HepG2 (cell line): ENCODE measurements at regions not wholly inside any gene's neighbourhood (a gene's known extent, or its start where the extent isn't known, plus 50 kb on each side); places are given as distances from the start of the nearest gene placed in this dataset.
A peak's percentile ranks its signal among the peaks of the same experiment; 100 is the strongest.

Experiments
- ATAC-seq: fragments of 200-7000 bp; cut with Tn5 transposase; 3 replicates; pipeline ENCODE4 v1.9.1; 2020; ENCODE audit warnings: mild to moderate bottlenecking, moderate library complexity
- BruUV-seq: library from RNA; stranded (reverse); fragments of 400-500 nt; replicated peaks from 2 replicates; lab custom pipeline; 2021; lab: Mats Ljungman, UMichigan
- CTCF ChIA-PET: fragments of 300-600 bp; formaldehyde crosslinking; extraction: SDS; loops from one replicate; lab custom pipeline; 2021; ENCODE audit warnings: low total read pairs, inconsistent platforms, low intra/inter-chr PET ratio; lab: Yijun Ruan, JAX
- POLR2A ChIA-PET: fragments of 350-600 bp; sonication (Branson Sonifier 250); formaldehyde crosslinking; loops from one replicate; lab custom pipeline; 2020; ENCODE audit warnings: antibody characterized with exemption, inconsistent platforms; lab: Yijun Ruan, JAX
- DNase-seq: peaks from one replicate; pipeline ENCODE4 v3.0.0-alpha.2; 2015; ENCODE audit warnings: low spot score
- FAIRE-seq: peaks from 3 replicates; lab custom pipeline; 2011; peaks lifted over from hg19 to GRCh38; lab: Jason Lieb, UNC
- H2AFZ ChIP-seq: one replicate; pipeline ENCODE4 v1.6.1; 2011; ENCODE audit warnings: low read length, inconsistent platforms
- H3K27ac ChIP-seq: fragments of 300-600 bp; 3 replicates; pipeline ENCODE4 v1.8.0; 2011; ENCODE audit warnings: mixed run types, mild to moderate bottlenecking, mixed read lengths, low read length, inconsistent platforms; ENCODE audit not compliant: insufficient read depth; ENCODE audit errors: extremely low read length
- H3K27me3 ChIP-seq, 2 experiments: fragments of 200-600 bp in 1 of 2; 2 replicates in 1 of 2; 3 replicates in 1 of 2; pipeline versions ENCODE4 v1.6.0 to v1.8.0; 2011; ENCODE audit warnings: low read length in 2 of 2, mild to moderate bottlenecking in 2 of 2, moderate library complexity in 2 of 2, inconsistent platforms in 1 of 2; ENCODE audit not compliant: insufficient read depth in 2 of 2, control insufficient read depth in 1 of 2
- H3K36me3 ChIP-seq, 2 experiments: fragments of 200-600 bp in 1 of 2; replicated peaks in 1 of 2; 2 replicates in 1 of 2; 3 replicates in 1 of 2; pipeline versions ENCODE4 v1.5.1 to v1.8.0; 2011; ENCODE audit warnings: low read length in 2 of 2, inconsistent platforms in 1 of 2; ENCODE audit not compliant: insufficient read depth in 2 of 2, control insufficient read depth in 1 of 2
- H3K4me1 ChIP-seq: 2 replicates; pipeline ENCODE4 v1.5.1; 2012; ENCODE audit warnings: low read length, inconsistent platforms; ENCODE audit not compliant: insufficient read depth
- H3K4me2 ChIP-seq: 2 replicates; pipeline ENCODE4 v1.6.0; 2011; ENCODE audit warnings: low read depth, low read length, inconsistent platforms
- H3K4me3 ChIP-seq, 3 experiments: fragments of 200-600 bp in 1 of 3; sonication (generic), shearing (Covaris generic) in 1 of 3; replicated peaks in 1 of 3; 2 replicates each; pipeline ENCODE4 v1.5.1; 2011 to 2016; ENCODE audit warnings: low read length in 3 of 3, inconsistent platforms in 2 of 3, low read depth in 2 of 3, mild to moderate bottlenecking in 2 of 3, control low read depth in 1 of 3, mixed read lengths in 1 of 3; ENCODE audit not compliant: insufficient read depth in 1 of 3
- H3K79me2 ChIP-seq: one replicate; pipeline ENCODE4 v1.6.1; 2011; ENCODE audit warnings: low read length, inconsistent platforms; ENCODE audit not compliant: insufficient read depth
- H3K9ac ChIP-seq: 2 replicates; pipeline ENCODE4 v1.6.0; 2011; ENCODE audit warnings: mild to moderate bottlenecking, low read depth, low read length, inconsistent platforms; ENCODE audit not compliant: insufficient read depth
- H3K9me3 ChIP-seq: 2 replicates; pipeline ENCODE4 v1.5.1; 2012; ENCODE audit warnings: mild to moderate bottlenecking, low read length
- H4K20me1 ChIP-seq: 2 replicates; pipeline ENCODE4 v1.6.0; 2011; ENCODE audit warnings: inconsistent platforms, mild to moderate bottlenecking, low read length, moderate library complexity; ENCODE audit not compliant: insufficient read depth
- ATF7-NPFF ChIP-seq: sonication (generic); formaldehyde crosslinking; IDR thresholded peaks from 2 replicates; pipeline ENCODE4 v1.8.1; 2023; ENCODE audit warnings: mild to moderate bottlenecking, low read depth, missing genetic modification reagents, moderate library complexity
- ELF3 ChIP-seq: IDR thresholded peaks from 2 replicates; pipeline ENCODE4 v1.6.1; 2016; ENCODE audit warnings: missing genetic modification reagents, missing compliant biosample characterization
- HNRNPLL ChIP-seq: fragments of 200-400 bp; formaldehyde crosslinking; IDR thresholded peaks from 2 replicates; pipeline ENCODE4 v1.6.1; 2017; ENCODE audit warnings: mild to moderate bottlenecking, low read depth, low read length; ENCODE audit not compliant: poor library complexity, severe bottlenecking
- KMT2B ChIP-seq: IDR thresholded peaks from 2 replicates; pipeline ENCODE4 v1.6.1; 2016; ENCODE audit warnings: missing genetic modification reagents, missing compliant biosample characterization
- MED1 ChIP-seq: sonication (generic); formaldehyde crosslinking; IDR thresholded peaks from 2 replicates; pipeline ENCODE4 v1.4.0; 2020; ENCODE audit warnings: missing genetic modification reagents
- PHF21A ChIP-seq: sonication (generic); formaldehyde crosslinking; IDR thresholded peaks from 2 replicates; pipeline ENCODE4 v1.5.0; 2020; ENCODE audit warnings: mild to moderate bottlenecking, missing genetic modification reagents
- POLR2A ChIP-seq, 2 experiments: IDR thresholded peaks; 2 replicates each; pipeline ENCODE4 v1.6.1; 2011; ENCODE audit warnings: low read depth in 2 of 2, low read length in 2 of 2, mild to moderate bottlenecking in 1 of 2, moderate library complexity in 1 of 2; ENCODE audit not compliant: insufficient read depth in 1 of 2
- RARA ChIP-seq: IDR thresholded peaks from 2 replicates; pipeline ENCODE4 v1.6.1; 2016; ENCODE audit warnings: missing genetic modification reagents, missing compliant biosample characterization
- REL ChIP-seq: sonication (generic); formaldehyde crosslinking; conservative IDR thresholded peaks from 2 replicates; pipeline ENCODE4 v1.8.0; 2022; ENCODE audit warnings: mild to moderate bottlenecking, missing genetic modification reagents, moderate library complexity
- RFXAP ChIP-seq: sonication (generic); formaldehyde crosslinking; IDR thresholded peaks from 2 replicates; pipeline ENCODE4 v1.4.0; 2020; ENCODE audit warnings: missing genetic modification reagents, borderline replicate concordance
- ZNF607 ChIP-seq: sonication (generic); formaldehyde crosslinking; IDR thresholded peaks from 2 replicates; pipeline ENCODE4 v1.5.1; 2020; ENCODE audit warnings: missing genetic modification reagents, mild to moderate bottlenecking, borderline replicate concordance
- ZNF678 ChIP-seq: sonication (generic); formaldehyde crosslinking; IDR thresholded peaks from 2 replicates; pipeline ENCODE4 v1.4.0; 2020; ENCODE audit warnings: mild to moderate bottlenecking, missing genetic modification reagents
- WGBS: methylation state at CpG from one replicate; pipeline ENCODE4 v1.1.6; 2017; ENCODE audit warnings: low lambda C conversion rate; 5-methylcytosine and 5-hydroxymethylcytosine counted together
- in situ Hi-C: cut with HindIII; loops from 2 replicates; pipeline ENCODE4 v1.10.0; 2017; ENCODE audit warnings: low pct_unique_long_range_greater_than_20kb; ENCODE audit not compliant: extremely low pct_ligation_motif_present
- intact Hi-C: fragments of 100-400 bp; cut with micrococcal nuclease; formaldehyde crosslinking; loops from one replicate; pipeline ENCODE4 v1.10.0; 2022; ENCODE audit not compliant: unreplicated experiment
- TF ChIP-seq, protein P1 (sequence below), 2 experiments: sonication (generic) in 1 of 2; formaldehyde crosslinking in 1 of 2; IDR thresholded peaks; 2 replicates each; pipeline versions ENCODE4 v1.4.0 to v1.6.1; 2018 to 2020; ENCODE audit warnings: missing genetic modification reagents in 2 of 2, borderline replicate concordance in 1 of 2, low read depth in 1 of 2, mild to moderate bottlenecking in 1 of 2, missing biosample characterization in 1 of 2
- TF ChIP-seq, protein P2 (sequence below): sonication (generic); formaldehyde crosslinking; IDR thresholded peaks from 2 replicates; pipeline ENCODE4 v1.5.0; 2020; ENCODE audit warnings: missing genetic modification reagents
- TF ChIP-seq, protein P3 (sequence below): sonication (generic); formaldehyde crosslinking; IDR thresholded peaks from 2 replicates; pipeline ENCODE4 v1.4.0; 2020; ENCODE audit warnings: mild to moderate bottlenecking, missing genetic modification reagents, borderline replicate concordance
- TF ChIP-seq, protein P4 (sequence below): sonication (generic); formaldehyde crosslinking; IDR thresholded peaks from 2 replicates; pipeline ENCODE4 v1.4.0; 2020; ENCODE audit warnings: mild to moderate bottlenecking, missing genetic modification reagents

DNA sequence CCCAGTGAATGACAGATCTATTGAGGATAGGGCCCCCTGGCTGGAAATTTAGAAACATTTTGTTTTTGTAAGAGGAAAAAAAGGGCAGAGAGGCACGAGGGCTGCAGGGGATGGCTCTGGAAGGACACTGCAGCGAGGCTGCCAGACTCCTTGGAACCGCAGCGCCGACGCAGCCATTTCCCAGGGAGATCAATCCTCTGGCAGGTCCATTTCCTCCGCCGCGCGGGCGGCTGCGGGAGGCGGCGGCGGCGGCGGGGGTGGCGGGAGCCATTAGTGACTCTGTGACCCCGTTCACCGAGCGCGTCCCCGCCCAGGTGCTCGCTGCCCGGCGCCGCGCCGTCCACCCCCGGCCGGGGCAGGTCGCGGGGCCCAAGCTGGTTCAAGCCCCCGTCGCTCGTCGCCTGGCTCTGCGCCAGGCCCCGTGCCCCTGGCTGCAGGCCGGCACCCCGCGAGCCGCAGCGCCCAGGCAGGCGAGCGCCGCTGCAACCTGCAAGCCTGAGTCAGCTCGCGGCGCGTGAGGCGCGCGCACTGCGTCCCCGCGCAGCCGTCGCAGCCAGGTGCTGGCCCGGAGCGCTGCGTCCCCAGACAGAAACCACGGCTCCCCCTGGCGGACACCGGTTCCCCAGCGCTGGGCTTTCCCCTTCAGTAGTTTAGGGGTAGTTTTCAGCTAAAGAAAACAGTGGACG is 192.6 kb downstream of the KATNAL1 start:
- H3K9ac ChIP-seq: peak overlapping the region; percentile 67
- peak overlapping the region; percentile 79 for H2AFZ ChIP-seq
- H3K27me3 ChIP-seq: peaks cover 0 to 7% of the 10 kb centered on the region in 2 experiments; a peak in 1 of 5 replicates
- DNase-seq (peak; percentile 63), FAIRE-seq (peak; percentile 36), ATAC-seq (peak; percentile 82)
- peak overlapping the region; percentile 57 to 75 (median 69) for H3K4me3 ChIP-seq
- BruUV-seq: no TSS peak
- H3K4me2 ChIP-seq: peak overlapping the region; percentile 97
- intact Hi-C loops: loop anchor here (2.0 to 5.0 kb wide), 3 partner anchors 190 to 402 kb away; no protein-coding TSS in a partner anchor
- ChIA-PET CTCF (interaction anchor here (1.2 to 5.1 kb wide), 2 partner anchors 343 to 407 kb away, joined by 3 to 46 read pairs; no protein-coding TSS in a partner anchor), POLR2A (interaction anchor here (1.0 to 1.8 kb wide), 5 partner anchors 18 to 343 kb away, joined by 3 to 10 read pairs (median 3); partner anchors contain the start of genes KATNAL1 and UBL3)
- H3K4me1 ChIP-seq: peaks cover 40% of the 10 kb centered on the region
- H3K79me2 ChIP-seq: no peaks in the 10 kb centered on the region
- H4K20me1 ChIP-seq: no peaks in the 10 kb centered on the region
- in situ Hi-C loops: loop anchor here (5.0 to 10.0 kb wide), 2 partner anchors 342 to 610 kb away; no protein-coding TSS in a partner anchor
- under 1% methylated on average over 12 of the region's 67 CpGs for WGBS
- no peaks in the 10 kb centered on the region for H3K36me3 ChIP-seq
- H3K9me3 ChIP-seq: no peaks in the 10 kb centered on the region
- H3K27ac ChIP-seq: peak overlapping the region; percentile 55
- peak; percentile 91 for TF ChIP-seq HNRNPLL
- peak; percentile 49; the same call in 1 of the 2 replicates for TF ChIP-seq KMT2B (CRISPR knock-in tag)
- TF ChIP-seq, protein P1, sequence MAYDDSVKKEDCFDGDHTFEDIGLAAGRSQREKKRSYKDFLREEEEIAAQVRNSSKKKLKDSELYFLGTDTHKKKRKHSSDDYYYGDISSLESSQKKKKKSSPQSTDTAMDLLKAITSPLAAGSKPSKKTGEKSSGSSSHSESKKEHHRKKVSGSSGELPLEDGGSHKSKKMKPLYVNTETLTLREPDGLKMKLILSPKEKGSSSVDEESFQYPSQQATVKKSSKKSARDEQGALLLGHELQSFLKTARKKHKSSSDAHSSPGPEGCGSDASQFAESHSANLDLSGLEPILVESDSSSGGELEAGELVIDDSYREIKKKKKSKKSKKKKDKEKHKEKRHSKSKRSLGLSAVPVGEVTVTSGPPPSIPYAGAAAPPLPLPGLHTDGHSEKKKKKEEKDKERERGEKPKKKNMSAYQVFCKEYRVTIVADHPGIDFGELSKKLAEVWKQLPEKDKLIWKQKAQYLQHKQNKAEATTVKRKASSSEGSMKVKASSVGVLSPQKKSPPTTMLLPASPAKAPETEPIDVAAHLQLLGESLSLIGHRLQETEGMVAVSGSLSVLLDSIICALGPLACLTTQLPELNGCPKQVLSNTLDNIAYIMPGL (CRISPR knock-in tag; IDR thresholded peaks at IDR 0.05; ENCODE audit: borderline replicate concordance in 1 of 2, low read depth in 1 of 2): peak; percentile 91 to 94
- TF ChIP-seq REL (CRISPR knock-in tag): no peak
- no peak for TF ChIP-seq ZNF607 (CRISPR knock-in tag)
- TF ChIP-seq, protein P2, sequence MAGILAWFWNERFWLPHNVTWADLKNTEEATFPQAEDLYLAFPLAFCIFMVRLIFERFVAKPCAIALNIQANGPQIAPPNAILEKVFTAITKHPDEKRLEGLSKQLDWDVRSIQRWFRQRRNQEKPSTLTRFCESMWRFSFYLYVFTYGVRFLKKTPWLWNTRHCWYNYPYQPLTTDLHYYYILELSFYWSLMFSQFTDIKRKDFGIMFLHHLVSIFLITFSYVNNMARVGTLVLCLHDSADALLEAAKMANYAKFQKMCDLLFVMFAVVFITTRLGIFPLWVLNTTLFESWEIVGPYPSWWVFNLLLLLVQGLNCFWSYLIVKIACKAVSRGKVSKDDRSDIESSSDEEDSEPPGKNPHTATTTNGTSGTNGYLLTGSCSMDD (CRISPR knock-in tag): no peak
- TF ChIP-seq, protein P3, sequence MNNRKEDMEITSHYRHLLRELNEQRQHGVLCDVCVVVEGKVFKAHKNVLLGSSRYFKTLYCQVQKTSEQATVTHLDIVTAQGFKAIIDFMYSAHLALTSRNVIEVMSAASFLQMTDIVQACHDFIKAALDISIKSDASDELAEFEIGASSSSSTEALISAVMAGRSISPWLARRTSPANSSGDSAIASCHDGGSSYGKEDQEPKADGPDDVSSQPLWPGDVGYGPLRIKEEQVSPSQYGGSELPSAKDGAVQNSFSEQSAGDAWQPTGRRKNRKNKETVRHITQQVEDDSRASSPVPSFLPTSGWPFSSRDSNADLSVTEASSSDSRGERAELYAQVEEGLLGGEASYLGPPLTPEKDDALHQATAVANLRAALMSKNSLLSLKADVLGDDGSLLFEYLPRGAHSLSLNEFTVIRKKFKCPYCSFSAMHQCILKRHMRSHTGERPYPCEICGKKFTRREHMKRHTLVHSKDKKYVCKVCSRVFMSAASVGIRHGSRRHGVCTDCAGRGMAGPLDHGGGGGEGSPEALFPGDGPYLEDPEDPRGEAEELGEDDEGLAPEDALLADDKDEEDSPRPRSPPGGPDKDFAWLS: no peak
- TF ChIP-seq PHF21A: 0 out of 2 replicates have a peak, but pooled peaks have one; percentile 11
- no peak for TF ChIP-seq ZNF678 (CRISPR knock-in tag)
- TF ChIP-seq, protein P4, sequence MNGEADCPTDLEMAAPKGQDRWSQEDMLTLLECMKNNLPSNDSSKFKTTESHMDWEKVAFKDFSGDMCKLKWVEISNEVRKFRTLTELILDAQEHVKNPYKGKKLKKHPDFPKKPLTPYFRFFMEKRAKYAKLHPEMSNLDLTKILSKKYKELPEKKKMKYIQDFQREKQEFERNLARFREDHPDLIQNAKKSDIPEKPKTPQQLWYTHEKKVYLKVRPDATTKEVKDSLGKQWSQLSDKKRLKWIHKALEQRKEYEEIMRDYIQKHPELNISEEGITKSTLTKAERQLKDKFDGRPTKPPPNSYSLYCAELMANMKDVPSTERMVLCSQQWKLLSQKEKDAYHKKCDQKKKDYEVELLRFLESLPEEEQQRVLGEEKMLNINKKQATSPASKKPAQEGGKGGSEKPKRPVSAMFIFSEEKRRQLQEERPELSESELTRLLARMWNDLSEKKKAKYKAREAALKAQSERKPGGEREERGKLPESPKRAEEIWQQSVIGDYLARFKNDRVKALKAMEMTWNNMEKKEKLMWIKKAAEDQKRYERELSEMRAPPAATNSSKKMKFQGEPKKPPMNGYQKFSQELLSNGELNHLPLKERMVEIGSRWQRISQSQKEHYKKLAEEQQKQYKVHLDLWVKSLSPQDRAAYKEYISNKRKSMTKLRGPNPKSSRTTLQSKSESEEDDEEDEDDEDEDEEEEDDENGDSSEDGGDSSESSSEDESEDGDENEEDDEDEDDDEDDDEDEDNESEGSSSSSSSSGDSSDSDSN (CRISPR knock-in tag): peak; percentile 66; the same call in 1 of the 2 replicates
- TF ChIP-seq ATF7-NPFF: peak; percentile 87
- TF ChIP-seq ELF3: peak; percentile 60
- TF ChIP-seq POLR2A (IDR thresholded peaks at IDR 0.05; ENCODE audit: insufficient read depth in 1 of 2, low read depth in 2 of 2, low read length in 2 of 2): peak; percentile 59 to 66; a peak in 2 of 4 replicates
- 0 out of 2 replicates have a peak, but pooled peaks have one; percentile 22 for TF ChIP-seq MED1 (CRISPR knock-in tag)
- 0 out of 2 replicates have a peak, but pooled peaks have one; percentile 5 for TF ChIP-seq RARA
- peak; percentile 48; the same call in 1 of the 2 replicates for TF ChIP-seq RFXAP (CRISPR knock-in tag)
